MM.1S (cell line): ENCODE measurements at regions not wholly inside any gene's neighbourhood (a gene's known extent, or its start where the extent isn't known, plus 50 kb on each side); places are given as distances from the start of the nearest gene placed in this dataset.

Experiments
- DNase-seq: peaks from one replicate; pipeline ENCODE4 v3.0.0-alpha.2; 2015
- H2AFZ ChIP-seq: fragments of 300-600 bp; sonication (generic); 2 replicates; pipeline ENCODE4 v1.6.0; 2016; ENCODE audit warnings: antibody characterized with exemption, low read length
- H3F3A ChIP-seq: fragments of 300-600 bp; sonication (generic); 2 replicates; pipeline ENCODE4 v1.6.1; 2016; ENCODE audit warnings: mild to moderate bottlenecking, antibody characterized with exemption, low read length, moderate library complexity, mixed read lengths; ENCODE audit not compliant: insufficient read depth
- H3K27ac ChIP-seq: fragments of 300-600 bp; sonication (generic); 2 replicates; pipeline ENCODE4 v1.5.1; 2016; ENCODE audit warnings: mild to moderate bottlenecking, low read length
- H3K27me3 ChIP-seq: fragments of 300-600 bp; sonication (generic); replicated peaks from 2 replicates; pipeline ENCODE4 v1.6.0; 2016; ENCODE audit warnings: low read length; ENCODE audit not compliant: insufficient read depth
- H3K36me3 ChIP-seq: fragments of 300-600 bp; sonication (generic); replicated peaks from 2 replicates; pipeline ENCODE4 v1.6.1; 2016; ENCODE audit warnings: mild to moderate bottlenecking, low read length, mixed read lengths; ENCODE audit not compliant: insufficient read depth
- H3K4me1 ChIP-seq: fragments of 300-600 bp; sonication (generic); 2 replicates; pipeline ENCODE4 v1.6.1; 2016; ENCODE audit warnings: low read length, mixed read lengths
- H3K4me2 ChIP-seq: fragments of 300-600 bp; sonication (generic); 2 replicates; pipeline ENCODE4 v1.6.0; 2016; ENCODE audit warnings: low read depth, low read length
- H3K4me3 ChIP-seq: fragments of 300-600 bp; sonication (generic); 2 replicates; pipeline ENCODE4 v1.5.1; 2016; ENCODE audit warnings: low read length, mixed read lengths
- H3K79me2 ChIP-seq: fragments of 300-600 bp; sonication (generic); 2 replicates; pipeline ENCODE4 v1.6.1; 2016; ENCODE audit warnings: mixed run types, low read length, mixed read lengths
- H3K9ac ChIP-seq: fragments of 300-600 bp; sonication (generic); 2 replicates; pipeline ENCODE4 v1.6.1; 2016; ENCODE audit warnings: low read length, mixed read lengths
- H3K9me2 ChIP-seq: fragments of 300-600 bp; sonication (generic); replicated peaks from 2 replicates; pipeline ENCODE4 v1.6.1; 2016; ENCODE audit warnings: mild to moderate bottlenecking, low read length, mixed read lengths; ENCODE audit not compliant: insufficient read depth
- H3K9me3 ChIP-seq: fragments of 300-600 bp; sonication (generic); replicated peaks from 2 replicates; pipeline ENCODE4 v1.6.1; 2016; ENCODE audit warnings: mild to moderate bottlenecking, low read length, mixed read lengths; ENCODE audit not compliant: insufficient read depth
- H4K20me1 ChIP-seq: fragments of 300-600 bp; sonication (generic); 2 replicates; pipeline ENCODE4 v1.6.1; 2016; ENCODE audit warnings: mild to moderate bottlenecking, low read length, moderate library complexity, mixed read lengths; ENCODE audit not compliant: insufficient read depth
- CTCF ChIP-seq: fragments of 300-600 bp; sonication (generic); IDR thresholded peaks from 2 replicates; pipeline ENCODE4 v1.5.1; 2016; ENCODE audit warnings: antibody characterized with exemption, low read length, mixed read lengths
- EZH2 ChIP-seq: fragments of 300-600 bp; sonication (generic); optimal IDR thresholded peaks from 2 replicates; pipeline ENCODE3; 2017; ENCODE audit warnings: low read depth, mild to moderate bottlenecking, antibody characterized with exemption, low read length, mixed read lengths
- EZH2phosphoT487 ChIP-seq: fragments of 300-600 bp; sonication (generic); IDR thresholded peaks from 2 replicates; pipeline ENCODE4 v1.6.1; 2018; ENCODE audit warnings: antibody characterized with exemption, low read length

GRCh38 chr1:234670967-234671626 lies 61.1 kb upstream of the IRF2BP2 start:
- H2AFZ ChIP-seq: no peak overlapping the region
- H3K27ac ChIP-seq: peak overlapping the region; percentile 2; the same call in 1 of the 2 replicates
- no peak for DNase-seq
- H3K4me1 ChIP-seq: peaks cover 16% of the 10 kb centered on the region
- no peaks in the 10 kb centered on the region for H4K20me1 ChIP-seq
- H3K9ac ChIP-seq: no peak overlapping the region
- H3K79me2 ChIP-seq: no peaks in the 10 kb centered on the region
- no peaks in the 10 kb centered on the region for H3K9me2 ChIP-seq
- TF ChIP-seq CTCF (no peak), EZH2phosphoT487 (no peak)
- no peaks in the 10 kb centered on the region for H3F3A ChIP-seq
- H3K27me3 ChIP-seq: no peaks in the 10 kb centered on the region
- peak overlapping the region; percentile 43 for H3K4me2 ChIP-seq
- H3K4me3 ChIP-seq: peak overlapping the region; percentile 3; the same call in 1 of the 2 replicates
- no peaks in the 10 kb centered on the region for H3K36me3 ChIP-seq
- H3K9me3 ChIP-seq: no peaks in the 10 kb centered on the region

GRCh38 chr1:234669499-234669898 lies 59.5 kb upstream of the IRF2BP2 start:
- Histone ChIP-seq H3F3A (no peaks in the 10 kb centered on the region), H3K4me3 (no peak overlapping the region)

GRCh38 chr1:234668577-234668955 lies 58.6 kb upstream of the IRF2BP2 start:
- TF ChIP-seq CTCF (no peak), EZH2 (no peak), EZH2phosphoT487 (no peak)
- H3K79me2 ChIP-seq: no peaks in the 10 kb centered on the region
- no peaks in the 10 kb centered on the region for H3K9me3 ChIP-seq
- no peaks in the 10 kb centered on the region for H3K9me2 ChIP-seq
- peaks cover 16% of the 10 kb centered on the region for H3K4me1 ChIP-seq
- H3K4me2 ChIP-seq: no peak overlapping the region
- H3K4me3 ChIP-seq: no peak overlapping the region
- H4K20me1 ChIP-seq: no peaks in the 10 kb centered on the region
- no peak overlapping the region for H2AFZ ChIP-seq
- no peaks in the 10 kb centered on the region for H3K36me3 ChIP-seq
- no peak overlapping the region for H3K27ac ChIP-seq
- H3K27me3 ChIP-seq: no peaks in the 10 kb centered on the region
- H3K9ac ChIP-seq: no peak overlapping the region
- H3F3A ChIP-seq: no peaks in the 10 kb centered on the region
- no peak for DNase-seq

More at GRCh38 chr1:234669499-234669898, 59.5 kb upstream of the IRF2BP2 start:
- H3K79me2 ChIP-seq: no peaks in the 10 kb centered on the region
- peaks cover 16% of the 10 kb centered on the region for H3K4me1 ChIP-seq
- no peaks in the 10 kb centered on the region for H3K9me2 ChIP-seq
- no peak overlapping the region for H3K9ac ChIP-seq
- H3K9me3 ChIP-seq: no peaks in the 10 kb centered on the region
- H3K36me3 ChIP-seq: no peaks in the 10 kb centered on the region
- H3K27me3 ChIP-seq: no peaks in the 10 kb centered on the region
- no peak overlapping the region for H3K4me2 ChIP-seq
- H4K20me1 ChIP-seq: no peaks in the 10 kb centered on the region
- H2AFZ ChIP-seq: no peak overlapping the region
- TF ChIP-seq EZH2phosphoT487: no peak
- TF ChIP-seq CTCF: no peak
- no peak for TF ChIP-seq EZH2
- DNase-seq: no peak
- no peak overlapping the region for H3K27ac ChIP-seq
